WTC11 (cell line): ENCODE measurements at regions not wholly inside any gene's neighbourhood (a gene's known extent, or its start where the extent isn't known, plus 50 kb on each side); places are given as distances from the start of the nearest gene placed in this dataset.

Source experiments
- AFF4 ChIP-seq: sonication (generic); formaldehyde crosslinking; IDR thresholded peaks from 2 replicates; pipeline ENCODE4 v1.8.1; 2023; ENCODE audit warnings: mild to moderate bottlenecking, missing genetic modification reagents, borderline replicate concordance
- CREB1 ChIP-seq: sonication (generic); formaldehyde crosslinking; IDR thresholded peaks from 2 replicates; pipeline ENCODE4 v1.8.0; 2023; ENCODE audit warnings: mild to moderate bottlenecking, missing genetic modification reagents
- CTCF ChIP-seq: fragments of 200-600 bp; IDR thresholded peaks from 2 replicates; pipeline ENCODE4 v1.8.0; 2022; ENCODE audit warnings: antibody characterized with exemption
- GABPB1 ChIP-seq: sonication (generic); formaldehyde crosslinking; IDR thresholded peaks from 2 replicates; pipeline ENCODE4 v1.8.1; 2023; ENCODE audit warnings: mild to moderate bottlenecking, missing genetic modification reagents
- IRF2 ChIP-seq: sonication (generic); formaldehyde crosslinking; IDR thresholded peaks from 2 replicates; pipeline ENCODE4 v1.8.0; 2022; ENCODE audit warnings: low read depth, missing genetic modification reagents, borderline replicate concordance
- PREB ChIP-seq: sonication (generic); formaldehyde crosslinking; IDR thresholded peaks from 2 replicates; pipeline ENCODE4 v1.8.1; 2022; ENCODE audit warnings: mild to moderate bottlenecking, missing genetic modification reagents, moderate library complexity, borderline replicate concordance
- TEAD4 ChIP-seq: sonication (generic); formaldehyde crosslinking; IDR thresholded peaks from 2 replicates; pipeline ENCODE4 v1.8.0; 2022; ENCODE audit warnings: mild to moderate bottlenecking, missing genetic modification reagents
- ZNF232 ChIP-seq: sonication (generic); formaldehyde crosslinking; IDR thresholded peaks from 2 replicates; pipeline ENCODE4 v1.8.0; 2022; ENCODE audit warnings: mild to moderate bottlenecking, missing genetic modification reagents

GRCh38 chr22:11253000-11253511 lies 4274.9 kb upstream of the OR11H1 start:
- TF ChIP-seq CREB1 (no peak), CTCF (no peak), PREB (CRISPR knock-in tag) (no peak), GABPB1 (CRISPR knock-in tag) (no peak), ZNF232 (CRISPR knock-in tag) (no peak), TEAD4 (CRISPR knock-in tag) (no peak), IRF2 (CRISPR knock-in tag) (no peak), AFF4 (CRISPR knock-in tag) (no peak)
